ENCODE measurements at regions not wholly inside any gene's neighbourhood (a gene's known extent, or its start where the extent isn't known, plus 50 kb on each side); places are given as distances from the start of the nearest gene placed in this dataset.

DNA sequence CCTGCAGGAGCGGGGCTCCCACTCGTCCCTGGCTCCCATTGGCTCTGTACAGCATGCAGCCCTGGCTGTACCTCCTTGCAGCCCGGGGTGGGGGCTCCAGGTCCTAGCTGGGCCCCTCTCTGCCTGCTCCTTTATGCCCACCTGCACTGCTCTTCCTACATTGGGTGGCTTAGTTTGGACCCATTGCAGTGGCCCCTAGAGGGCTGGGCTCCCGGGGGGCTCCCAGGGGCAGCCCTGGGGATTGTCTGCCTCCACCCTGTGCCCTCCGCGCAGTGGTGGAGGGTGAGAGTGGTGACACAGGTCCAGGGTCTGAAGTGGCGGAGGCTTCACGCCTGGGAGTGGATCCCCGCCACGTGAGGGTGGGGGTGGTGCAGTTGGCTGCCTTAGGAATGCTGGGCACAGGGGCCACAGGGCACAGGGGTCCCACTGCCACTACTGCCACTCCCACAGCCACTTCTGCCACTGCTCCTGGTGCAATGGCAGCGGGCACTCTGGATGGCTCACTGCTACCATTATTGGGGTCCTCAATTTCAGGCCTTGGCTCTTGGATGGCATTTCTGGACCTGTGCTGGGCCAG, 177.1 kb downstream of the ARL4A start:
- DNase-seq: no peak
- H3K27me3 ChIP-seq (ENCODE audit: insufficient read depth, low read depth, severe bottlenecking): no peaks in the 10 kb centered on the region
- TF ChIP-seq, protein P1, sequence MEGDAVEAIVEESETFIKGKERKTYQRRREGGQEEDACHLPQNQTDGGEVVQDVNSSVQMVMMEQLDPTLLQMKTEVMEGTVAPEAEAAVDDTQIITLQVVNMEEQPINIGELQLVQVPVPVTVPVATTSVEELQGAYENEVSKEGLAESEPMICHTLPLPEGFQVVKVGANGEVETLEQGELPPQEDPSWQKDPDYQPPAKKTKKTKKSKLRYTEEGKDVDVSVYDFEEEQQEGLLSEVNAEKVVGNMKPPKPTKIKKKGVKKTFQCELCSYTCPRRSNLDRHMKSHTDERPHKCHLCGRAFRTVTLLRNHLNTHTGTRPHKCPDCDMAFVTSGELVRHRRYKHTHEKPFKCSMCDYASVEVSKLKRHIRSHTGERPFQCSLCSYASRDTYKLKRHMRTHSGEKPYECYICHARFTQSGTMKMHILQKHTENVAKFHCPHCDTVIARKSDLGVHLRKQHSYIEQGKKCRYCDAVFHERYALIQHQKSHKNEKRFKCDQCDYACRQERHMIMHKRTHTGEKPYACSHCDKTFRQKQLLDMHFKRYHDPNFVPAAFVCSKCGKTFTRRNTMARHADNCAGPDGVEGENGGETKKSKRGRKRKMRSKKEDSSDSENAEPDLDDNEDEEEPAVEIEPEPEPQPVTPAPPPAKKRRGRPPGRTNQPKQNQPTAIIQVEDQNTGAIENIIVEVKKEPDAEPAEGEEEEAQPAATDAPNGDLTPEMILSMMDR (IDR thresholded peaks at IDR 0.05; ENCODE audit: low read depth, low read length): no peak
- no peaks in the 10 kb centered on the region for H3K36me3 ChIP-seq
- H3K9me3 ChIP-seq (ENCODE audit: severe bottlenecking): no peaks in the 10 kb centered on the region
- no peak overlapping the region for H3K27ac ChIP-seq
- H3K4me3 ChIP-seq (ENCODE audit: low read depth, low read length): no peak overlapping the region

DNA sequence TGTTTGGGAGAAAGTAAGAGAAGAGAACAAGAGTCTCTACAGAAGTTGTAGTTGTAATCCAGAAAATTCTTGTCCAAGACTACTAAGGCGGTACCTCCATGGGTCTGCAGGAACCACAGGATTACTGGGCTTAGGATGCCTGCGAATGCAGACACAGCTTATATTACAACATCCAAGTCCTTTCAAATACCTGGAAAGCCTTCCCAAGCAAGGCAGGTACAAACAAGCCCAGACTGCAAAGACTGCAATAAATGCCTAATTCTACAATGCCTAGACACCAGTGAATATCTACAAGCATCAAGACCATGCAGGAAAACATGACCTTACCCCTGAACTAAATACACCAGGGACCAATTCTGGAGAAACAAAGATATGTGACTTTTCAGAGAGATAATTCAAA, 178.2 kb downstream of the ARL4A start:
- no peak for DNase-seq
- H3K27me3 ChIP-seq (ENCODE audit: insufficient read depth, low read depth, severe bottlenecking): no peaks in the 10 kb centered on the region
- H3K36me3 ChIP-seq: no peaks in the 10 kb centered on the region
- H3K4me3 ChIP-seq (ENCODE audit: low read depth, low read length): no peak overlapping the region
- H3K27ac ChIP-seq: no peak overlapping the region
- no peaks in the 10 kb centered on the region for H3K9me3 ChIP-seq (ENCODE audit: severe bottlenecking)
- TF ChIP-seq, protein P1 (IDR thresholded peaks at IDR 0.05; ENCODE audit: low read depth, low read length): no peak

DNA sequence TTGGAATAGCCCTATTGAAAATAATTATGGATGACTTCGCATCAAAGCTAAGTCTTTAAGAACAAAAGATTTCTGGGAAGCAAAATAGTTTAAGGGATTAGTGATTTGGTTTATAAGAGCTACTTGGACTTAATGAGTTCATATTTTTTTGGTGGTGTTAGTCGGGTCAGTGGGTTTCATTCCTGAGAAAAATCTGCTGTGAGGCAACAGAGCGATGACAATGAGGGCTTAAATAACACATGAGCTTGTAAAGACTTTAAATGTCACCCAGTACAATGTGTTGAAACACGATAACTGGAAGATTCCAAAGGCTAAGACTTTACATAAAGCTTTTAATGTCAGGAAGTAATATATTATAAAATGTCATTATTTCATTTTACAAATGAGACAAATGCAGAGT, 178.8 kb downstream of the ARL4A start:
- TF ChIP-seq, protein P1 (IDR thresholded peaks at IDR 0.05; ENCODE audit: low read depth, low read length): no peak
- H3K36me3 ChIP-seq: no peaks in the 10 kb centered on the region
- H3K27me3 ChIP-seq (ENCODE audit: insufficient read depth, low read depth, severe bottlenecking): no peaks in the 10 kb centered on the region
- H3K27ac ChIP-seq: no peak overlapping the region
- DNase-seq: no peak
- no peak overlapping the region for H3K4me3 ChIP-seq (ENCODE audit: low read depth, low read length)
- H3K9me3 ChIP-seq (ENCODE audit: severe bottlenecking): no peaks in the 10 kb centered on the region

DNA sequence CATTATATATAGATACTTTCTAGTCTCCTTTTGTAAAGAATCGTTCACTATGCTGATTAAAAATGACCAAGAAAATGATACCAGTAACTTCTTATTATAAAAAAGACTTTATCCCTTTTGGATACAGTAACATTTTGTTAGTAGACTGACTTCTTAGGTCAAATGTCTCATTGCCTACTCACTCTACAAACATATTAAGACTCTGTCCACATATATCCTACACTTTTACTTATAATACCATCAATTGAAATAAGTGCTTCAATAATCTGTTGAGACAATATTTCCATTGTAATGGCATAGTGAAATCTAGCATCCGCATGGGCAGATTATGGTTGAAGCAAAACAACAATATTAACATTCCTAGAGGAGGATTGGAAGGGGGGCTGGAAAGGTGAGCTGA, 180.6 kb downstream of the ARL4A start:
- TF ChIP-seq, protein P1 (IDR thresholded peaks at IDR 0.05; ENCODE audit: low read depth, low read length): no peak
- Histone ChIP-seq H3K4me3 (ENCODE audit: low read depth, low read length) (no peak overlapping the region), H3K27me3 (ENCODE audit: insufficient read depth, low read depth, severe bottlenecking) (no peaks in the 10 kb centered on the region), H3K36me3 (no peaks in the 10 kb centered on the region), H3K9me3 (ENCODE audit: severe bottlenecking) (no peaks in the 10 kb centered on the region), H3K27ac (no peak overlapping the region)
- DNase-seq: no peak

DNA sequence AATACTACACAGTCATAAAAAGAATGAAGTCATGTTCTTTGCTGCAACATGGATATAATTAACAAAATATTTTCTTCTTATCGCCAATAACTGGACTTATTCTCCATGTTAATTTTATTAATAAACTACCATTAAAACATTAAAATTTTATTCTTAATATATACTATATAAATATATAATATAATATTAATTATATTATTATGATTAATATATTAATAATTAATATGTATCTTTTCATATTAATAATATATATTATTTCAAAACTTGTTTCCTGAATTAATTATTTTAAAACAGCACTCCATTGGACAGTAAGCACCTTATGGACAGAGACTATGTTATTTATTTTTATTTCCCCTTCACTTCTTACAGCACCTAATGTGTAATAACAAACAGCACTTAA, 182.8 kb downstream of the ARL4A start:
- H3K27me3 ChIP-seq (ENCODE audit: insufficient read depth, low read depth, severe bottlenecking): no peaks in the 10 kb centered on the region
- H3K9me3 ChIP-seq (ENCODE audit: severe bottlenecking): no peaks in the 10 kb centered on the region
- no peak for DNase-seq
- no peaks in the 10 kb centered on the region for H3K36me3 ChIP-seq
- H3K27ac ChIP-seq: no peak overlapping the region
- TF ChIP-seq, protein P1 (IDR thresholded peaks at IDR 0.05; ENCODE audit: low read depth, low read length): no peak
- no peak overlapping the region for H3K4me3 ChIP-seq (ENCODE audit: low read depth, low read length)

DNA sequence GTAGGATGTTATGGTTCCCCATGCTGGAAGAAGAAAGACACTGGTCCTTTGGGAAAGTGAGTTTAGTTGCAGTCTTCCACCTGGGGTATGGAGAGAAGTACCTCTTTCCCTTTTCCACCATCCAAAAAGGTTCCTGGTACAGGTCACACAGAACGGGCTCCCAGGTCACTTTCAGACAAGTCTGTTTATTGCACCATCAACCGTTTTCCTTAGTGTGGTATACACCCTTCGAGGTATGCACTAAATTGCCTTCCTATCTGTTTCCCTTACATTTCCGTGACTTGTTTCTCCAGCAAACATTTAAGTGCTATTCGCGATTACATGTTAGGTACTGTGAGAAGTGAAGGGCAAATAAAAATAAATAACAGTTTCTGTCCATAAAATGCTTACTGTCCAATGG, 185.1 kb downstream of the ARL4A start:
- H3K36me3 ChIP-seq: no peaks in the 10 kb centered on the region
- no peak overlapping the region for H3K27ac ChIP-seq
- TF ChIP-seq, protein P1 (IDR thresholded peaks at IDR 0.05; ENCODE audit: low read depth, low read length): no peak
- H3K27me3 ChIP-seq (ENCODE audit: insufficient read depth, low read depth, severe bottlenecking): no peaks in the 10 kb centered on the region
- DNase-seq: no peak
- no peaks in the 10 kb centered on the region for H3K9me3 ChIP-seq (ENCODE audit: severe bottlenecking)
- H3K4me3 ChIP-seq (ENCODE audit: low read depth, low read length): no peak overlapping the region

Measured in WERI-Rb-1 (cell line).